CD4-positive, alpha-beta T cell treated with Interleukin-4 for 1 hour (primary cell): ENCODE measurements at regions not wholly inside any gene's neighbourhood (a gene's known extent, or its start where the extent isn't known, plus 50 kb on each side); places are given as distances from the start of the nearest gene placed in this dataset.
"Not testable (repeated sequence)": the region's sequence is repeated elsewhere in the genome, so short reads cannot be mapped to it uniquely, and the experiment has no call there.

Experiments
- DNase-seq, 2 donors: peaks; one replicate each; pipeline ENCODE4 v3.0.0-alpha.2; 2020 to 2022

- DNase-seq, result no peak
Observed at GRCh38 chr3:157856078-157856939, 249.9 kb downstream of the SHOX2 start.

DNA sequence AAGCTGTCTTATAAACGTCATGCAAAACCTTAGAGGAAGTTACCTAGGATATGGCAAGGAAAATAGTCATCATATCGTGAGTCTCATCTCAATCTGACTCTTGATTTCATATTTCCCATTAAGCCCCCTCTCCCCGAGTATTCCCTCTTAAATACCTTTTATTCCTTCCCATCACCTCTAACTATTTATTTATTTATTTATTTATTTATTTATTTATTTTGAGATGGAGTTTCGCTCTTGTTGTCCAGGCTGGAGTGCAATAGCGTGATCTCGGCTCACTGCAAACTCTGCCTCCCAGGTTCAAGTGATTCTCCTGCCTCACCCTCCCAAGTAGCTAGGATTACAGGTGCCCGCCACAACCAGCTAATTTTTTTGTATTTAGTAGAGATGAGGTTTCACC is 260.4 kb downstream of the SHOX2 start:
- DNase-seq, result not testable (repeated sequence)

DNA sequence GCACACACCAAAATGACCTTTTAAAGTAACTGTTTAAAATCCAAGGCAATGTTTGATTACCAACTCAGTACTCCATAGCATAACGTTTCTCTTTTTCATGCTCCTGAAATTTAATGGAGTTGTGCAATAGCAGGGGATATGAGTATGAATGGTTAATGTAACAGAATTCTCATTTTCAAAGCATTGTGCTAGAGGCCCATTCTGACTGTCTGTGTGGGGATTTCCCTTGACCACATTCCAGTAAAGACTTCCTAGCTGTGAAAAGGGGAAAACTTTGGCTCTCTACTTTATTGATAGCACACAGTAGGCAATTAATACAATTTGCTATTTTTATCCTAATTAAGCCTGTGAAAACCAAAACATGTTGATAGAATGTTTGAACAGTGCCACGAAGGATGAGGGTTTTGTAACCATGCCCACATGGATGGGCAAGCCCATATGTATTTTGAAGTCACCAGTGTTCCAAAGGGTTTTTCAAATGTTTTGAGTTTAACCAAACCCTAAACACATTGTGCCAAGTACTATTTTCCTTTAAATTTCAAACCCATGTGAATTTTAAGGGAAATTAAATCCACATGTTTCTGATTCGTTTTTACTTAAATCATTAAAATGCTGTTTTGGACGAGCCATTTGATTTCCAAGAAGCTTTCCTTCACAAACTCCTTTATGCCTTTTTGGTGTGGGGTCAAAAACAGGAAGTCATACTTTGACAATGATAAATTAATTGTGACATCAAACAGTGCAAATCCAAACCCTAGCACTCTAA is 261.2 kb downstream of the SHOX2 start:
- DNase-seq, result no peak

GRCh38 chr3:157844216-157844615 is 262.0 kb downstream of the SHOX2 start:
- no peak for DNase-seq

DNA sequence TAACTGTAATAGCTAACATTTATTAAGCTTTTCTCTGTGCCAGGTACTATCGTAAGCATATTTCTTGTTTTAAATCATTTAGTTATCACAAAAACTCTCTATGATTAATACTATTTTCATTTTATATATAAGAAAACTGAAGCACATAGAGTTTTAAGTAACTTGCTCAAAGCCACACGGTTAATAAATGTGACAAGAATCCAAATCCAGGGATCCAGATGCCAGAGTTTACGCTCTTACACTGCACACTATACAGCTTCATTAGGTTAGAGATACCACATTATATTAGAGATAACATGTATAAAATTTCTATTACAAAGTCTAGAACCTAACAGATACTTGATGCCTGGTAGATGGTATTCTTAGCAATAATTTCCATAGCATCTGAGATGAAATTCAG is 265.2 kb downstream of the SHOX2 start:
- DNase-seq, result no peak

- DNase-seq, result no peak
Observed at GRCh38 chr3:157840564-157840963, 265.7 kb downstream of the SHOX2 start.

- DNase-seq, result no peak
Observed at GRCh38 chr3:157838457-157838856, 267.8 kb downstream of the SHOX2 start.

DNA sequence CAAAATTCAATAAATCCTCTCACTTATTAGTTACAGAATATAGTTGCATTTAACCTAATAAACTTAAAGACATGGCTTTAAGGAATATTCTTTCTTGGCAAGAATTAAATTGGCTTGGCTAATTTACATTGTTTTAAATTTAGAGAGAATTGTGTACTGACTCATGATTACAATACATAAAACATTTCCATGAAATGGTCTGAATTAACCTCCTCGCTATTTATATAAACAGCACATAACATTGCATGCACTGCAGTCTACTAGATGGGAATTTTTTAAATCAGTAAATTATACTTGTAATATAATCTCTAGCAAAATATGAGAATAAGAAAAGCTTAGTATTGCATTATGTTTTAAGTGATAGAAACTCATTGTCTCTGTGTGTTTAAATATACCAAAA is 268.9 kb downstream of the SHOX2 start:
- DNase-seq, result no peak

DNA sequence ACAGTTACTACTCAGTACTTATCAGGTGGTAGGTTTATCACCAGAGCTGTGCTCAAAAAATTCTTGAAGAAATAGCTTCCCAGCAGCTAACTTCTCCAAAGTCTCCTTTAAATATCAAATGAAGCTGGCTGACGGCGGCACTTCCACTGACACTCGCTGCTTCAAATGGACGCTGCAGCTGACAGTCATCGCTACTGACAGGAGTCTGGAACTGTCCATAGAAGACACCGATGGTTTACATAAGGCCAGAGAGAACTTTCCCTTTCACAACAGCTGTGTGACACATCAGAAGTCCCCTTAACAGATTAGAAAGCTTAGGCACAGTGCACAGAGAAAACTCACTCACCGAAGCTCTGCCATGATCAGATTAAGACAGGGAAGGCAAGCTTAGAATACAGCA is 270.2 kb downstream of the SHOX2 start:
- DNase-seq, result no peak

GRCh38 chr3:157832588-157832987 is 273.6 kb downstream of the SHOX2 start:
- no peak for DNase-seq

DNA sequence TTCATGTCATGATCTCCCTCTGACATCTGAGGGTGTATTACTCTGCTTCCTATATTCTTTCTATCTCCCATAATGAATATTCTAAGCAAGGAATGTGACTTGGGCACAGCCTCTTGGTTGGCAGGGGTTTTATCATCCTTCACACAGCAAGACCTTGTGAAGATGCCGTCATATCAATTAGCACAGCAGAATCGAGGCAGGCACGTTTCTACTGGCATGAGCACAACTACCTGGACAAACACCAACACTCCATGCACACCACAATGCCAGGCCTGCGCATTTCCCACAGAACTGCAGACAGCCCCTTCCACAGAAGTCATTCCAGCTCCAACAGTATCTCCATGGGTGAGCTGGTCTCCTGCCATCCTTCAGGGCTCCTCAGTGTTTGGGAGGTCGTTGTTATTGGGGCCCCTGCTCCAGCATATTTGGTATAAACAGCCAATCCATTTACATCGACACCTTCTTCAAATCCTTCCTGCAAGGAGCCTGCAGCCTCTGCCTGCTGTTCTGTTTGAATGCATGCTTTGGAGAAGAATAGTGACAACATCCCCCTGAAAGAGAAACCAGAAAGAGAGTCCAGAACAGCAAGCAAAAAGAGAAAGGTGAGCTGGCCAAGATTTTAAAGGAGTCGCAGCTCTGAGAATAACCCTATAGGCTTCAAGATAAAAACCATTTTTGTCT is 275.5 kb downstream of the SHOX2 start:
- DNase-seq, result no peak

DNA sequence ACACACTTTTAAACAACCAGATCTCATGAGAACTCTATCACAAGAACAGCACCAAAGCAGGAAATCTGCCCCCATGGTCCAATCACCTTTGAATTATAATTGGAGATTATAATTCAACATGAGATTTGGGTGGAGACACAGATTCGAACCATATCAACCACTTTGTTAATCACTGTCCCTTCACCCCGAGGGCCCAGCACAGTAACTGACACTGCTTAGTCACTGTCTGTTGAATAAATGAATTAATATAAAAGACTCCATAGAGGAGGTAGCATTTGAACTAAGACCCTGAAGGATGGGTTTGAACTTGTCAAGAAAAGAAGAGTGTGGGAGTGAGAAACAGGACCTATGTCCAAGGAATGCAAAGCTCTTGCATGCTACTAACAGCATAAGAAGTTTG is 276.4 kb downstream of the SHOX2 start:
- DNase-seq, result no peak

DNA sequence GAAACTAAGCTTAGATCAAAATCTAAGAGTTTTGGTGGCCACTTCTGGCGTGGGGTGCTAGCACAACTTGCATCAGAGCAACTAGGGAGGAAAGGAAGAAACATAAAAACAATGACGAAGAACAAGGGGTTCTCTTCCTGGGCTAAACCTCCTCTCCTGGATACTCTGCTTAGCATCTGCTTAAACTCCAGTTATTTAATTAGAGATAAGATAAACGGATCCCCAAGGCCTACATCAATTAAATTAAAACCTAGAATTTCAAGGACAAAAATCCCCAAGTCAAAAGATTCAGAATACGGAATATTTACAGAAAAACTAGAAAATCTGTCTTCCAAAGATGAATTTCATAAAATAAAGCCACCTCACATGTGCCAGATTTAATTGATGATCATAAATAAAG is 281.9 kb downstream of the SHOX2 start:
- no peak for DNase-seq

DNA sequence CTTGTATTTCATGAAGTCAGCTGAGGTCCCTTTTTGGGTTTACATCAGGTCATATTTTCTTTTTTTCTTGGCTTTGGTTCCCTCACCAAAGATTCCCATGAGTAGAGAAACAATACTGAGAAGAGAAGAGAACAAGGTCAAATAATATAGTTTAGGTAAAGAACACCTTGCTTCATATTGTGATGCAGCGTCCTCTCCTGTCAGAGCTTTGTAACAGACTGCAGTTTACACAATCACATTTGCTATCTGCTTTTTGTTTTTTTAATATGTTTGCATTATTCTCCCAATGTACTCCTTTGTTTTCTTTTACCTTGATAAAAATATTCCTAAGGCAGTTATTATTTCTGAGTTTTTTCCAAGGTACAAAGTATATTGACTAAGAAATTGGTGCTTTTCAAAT is 283.2 kb downstream of the SHOX2 start:
- DNase-seq, result no peak

DNA sequence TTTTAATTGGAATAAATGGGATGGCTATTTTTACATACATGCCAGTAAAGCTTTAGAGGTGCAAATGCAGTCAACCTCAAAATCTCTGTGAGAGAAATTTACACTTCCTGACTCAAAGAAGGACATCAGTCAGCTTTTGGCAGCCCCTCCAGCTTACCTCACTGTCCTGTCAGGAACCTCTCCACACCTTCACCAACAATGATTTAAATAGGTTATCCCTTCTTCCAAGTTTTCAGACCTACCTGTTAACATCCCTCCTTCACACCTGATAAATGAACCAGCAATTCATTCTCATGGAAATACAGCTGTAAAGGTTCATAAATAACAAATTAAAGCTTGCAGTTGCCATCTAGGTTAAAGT is 286.1 kb downstream of the SHOX2 start:
- no peak for DNase-seq

GRCh38 chr3:157819270-157820156 is 286.7 kb downstream of the SHOX2 start:
- no peak for DNase-seq

GRCh38 chr3:157816896-157817295 is 289.3 kb downstream of the SHOX2 start:
- no peak for DNase-seq

GRCh38 chr3:157816296-157816695 is 289.9 kb downstream of the SHOX2 start:
- DNase-seq, result no peak

DNA sequence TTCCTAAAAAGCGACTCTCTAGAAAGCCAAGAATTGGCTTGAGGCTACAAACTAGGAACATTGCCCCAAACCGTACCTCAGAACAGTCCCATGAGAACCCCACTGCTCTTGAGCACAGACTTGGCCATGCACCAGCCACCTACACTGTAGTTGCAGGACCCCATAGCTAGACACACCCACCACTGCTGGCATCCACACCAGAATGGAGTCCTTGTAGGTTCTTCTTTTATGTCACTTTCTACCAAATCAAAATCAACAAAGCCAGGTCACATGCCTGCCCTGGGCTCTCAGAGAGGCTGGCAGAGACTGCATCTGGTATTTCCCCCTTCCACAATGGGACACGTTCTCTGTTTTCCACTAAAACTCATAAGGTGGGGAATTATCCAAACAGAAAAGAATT is 290.5 kb downstream of the SHOX2 start:
- DNase-seq, result no peak

GRCh38 chr3:157810924-157811718 is 295.1 kb downstream of the SHOX2 start:
- no peak for DNase-seq

GRCh38 chr3:157807280-157807679 is 298.9 kb downstream of the SHOX2 start:
- no peak for DNase-seq

DNA sequence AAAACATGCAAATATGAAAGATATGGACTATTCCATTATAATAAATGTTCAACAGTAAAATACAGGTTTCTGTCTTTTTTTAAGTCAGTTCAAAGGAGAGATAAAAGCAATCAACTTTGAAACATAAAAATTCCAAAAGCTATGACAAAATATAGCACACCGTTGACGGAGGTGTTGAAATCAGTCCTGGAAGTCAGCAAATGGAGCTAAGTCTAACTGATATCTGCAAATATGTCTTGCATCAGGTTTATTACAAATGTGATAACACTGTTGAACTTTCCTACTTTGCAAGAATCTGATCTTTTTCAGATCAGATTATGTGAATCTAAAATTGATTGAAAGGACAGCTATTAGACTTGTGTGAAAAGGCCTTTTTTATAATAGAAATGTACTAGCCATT is 300.7 kb downstream of the SHOX2 start:
- no peak for DNase-seq
